Heart left ventricle (tissue), 16 donors: ENCODE measurements at regions not wholly inside any gene's neighbourhood (a gene's known extent, or its start where the extent isn't known, plus 50 kb on each side); places are given as distances from the start of the nearest gene placed in this dataset.

ENCODE experiments used
- ATAC-seq, 4 donors: fragments of 200-7000 bp; cut with Tn5 transposase; one replicate each; pipeline ENCODE4 v1.9.1; 2020 to 2022; ENCODE audit warnings: moderate library complexity in 4 of 4, mild to moderate bottlenecking in 3 of 4, moderate number of reproducible peaks in 1 of 4
- DNase-seq, 5 donors: peaks; one replicate each; pipeline ENCODE4 v3.0.0-alpha.2; 2020
- H3K27ac ChIP-seq, 12 donors: fragments of 200-600 bp; sonication (generic) in 4 of 12; one replicate each; pipeline versions ENCODE4 v1.5.0 to v1.8.0; 2016 to 2022; ENCODE audit warnings: mild to moderate bottlenecking in 2 of 12
- H3K27me3 ChIP-seq, 9 donors: fragments of 200-600 bp; sonication (generic) in 2 of 9; one replicate each; pipeline versions ENCODE4 v1.5.1 to v1.8.0; 2016 to 2022; ENCODE audit warnings: mild to moderate bottlenecking in 3 of 9
- H3K36me3 ChIP-seq, 9 donors: fragments of 200-600 bp; sonication (generic) in 2 of 9; one replicate each; pipeline versions ENCODE4 v1.5.0 to v1.8.0; 2018 to 2022; ENCODE audit warnings: mild to moderate bottlenecking in 2 of 9
- H3K4me1 ChIP-seq, 12 donors: fragments of 200-600 bp; sonication (generic) in 4 of 12; one replicate each; pipeline versions ENCODE4 v1.5.0 to v1.8.0; 2016 to 2022; ENCODE audit warnings: mild to moderate bottlenecking in 3 of 12
- H3K4me3 ChIP-seq, 12 donors: fragments of 200-600 bp; sonication (generic) in 4 of 12; one replicate each; pipeline versions ENCODE4 v1.5.0 to v1.8.0; 2017 to 2022; ENCODE audit warnings: mild to moderate bottlenecking in 9 of 12, moderate library complexity in 4 of 12
- H3K9me3 ChIP-seq, 12 donors: fragments of 200-600 bp; sonication (generic) in 4 of 12; one replicate each; pipeline versions ENCODE4 v1.5.0 to v1.8.0; 2016 to 2022; ENCODE audit warnings: mild to moderate bottlenecking in 1 of 12
- POLR2A ChIP-seq, 2 donors: fragments of 450-650 bp; IDR thresholded peaks; one replicate each; pipeline ENCODE4 v1.6.1; 2017; ENCODE audit warnings: antibody characterized with exemption in 2 of 2, mild to moderate bottlenecking in 2 of 2, moderate library complexity in 2 of 2
- WGBS, 4 donors: extraction: QIAGEN DNeasy Blood & Tissue Kit in 2 of 4; methylation state at CpG; one replicate each; pipeline versions ENCODE4 v1.1.5 to v1.1.7; 2013 to 2018; 5-methylcytosine and 5-hydroxymethylcytosine counted together
- intact Hi-C, 10 donors: fragments of 100-400 bp; cut with DNase I; formaldehyde crosslinking; loops; one replicate each; pipeline versions ENCODE4 v1.11.1 to v1.14.2; 2022
- TF ChIP-seq, protein P1 (sequence below), 12 donors: fragments of 200-600 bp; sonication (generic) in 4 of 12; IDR thresholded peaks; one replicate each; pipeline versions ENCODE4 v1.5.0 to v1.8.0; 2018 to 2022; ENCODE audit warnings: antibody characterized with exemption in 12 of 12, mild to moderate bottlenecking in 5 of 12
- donor health status: ischemic (EF 13 %, LVEDD 7.1; RV severe dilation, severe dysfunction).
- donor health status: healthy with polysubstance abuse.
- donor health status: DM: no; HTN: yes; CAD: no.
- donor health status: DM: no; HTN: no; CAD: no.
- donor health status: ischemic (EF 25% LVEDD 6.9; RV normal size, moderate dysfunction).
- donor health status: ischemic (EF 25% LVEDD 5.7; RV mildly dilated, moderate dysfunction).
- donor health status: healthy.
- donor health status: DM: yes; HTN: yes; CAD: no.
- donor health status: ischemic (EF 35%, LVEDD 5.7; RV mildly dilated, moderate dysfunction).
- donor health status: nonischemic (EF 11% LVEDD 7.7; RV severe dilation, severe dysfunction).
- donor health status: DM: yes; HTN: yes; CAD: no.
- donor health status: PGD.
- donor health status: ischemic (EF 29% LVEDD 5.4; RV normal size, mild dysfunction).
- donor health status: nonischemic (EF 23%, LVEDD 6.1; RV moderate dilation, normal function).

DNA sequence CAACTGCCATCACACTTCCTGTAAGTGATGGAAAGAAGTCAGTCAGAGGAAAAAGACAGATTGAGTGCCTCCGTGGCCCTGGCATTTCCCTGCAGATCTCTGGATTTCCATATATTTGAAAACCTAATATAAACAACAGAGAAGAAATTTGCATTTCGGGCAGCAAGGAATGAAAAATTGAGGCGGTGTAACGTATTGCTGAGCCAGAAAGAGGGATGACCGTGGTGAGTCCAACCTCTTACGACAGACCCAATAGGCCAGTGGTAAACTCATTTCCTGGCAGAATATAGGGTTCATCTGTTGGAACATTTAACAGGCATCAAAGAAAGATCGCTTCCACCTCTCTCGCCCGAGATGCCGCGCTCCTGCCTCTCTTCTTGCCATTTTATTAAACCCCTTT is 336.5 kb downstream of the MIAT start:
- H3K9me3 ChIP-seq = no peaks in the 10 kb centered on the region
- TF ChIP-seq, protein P1, sequence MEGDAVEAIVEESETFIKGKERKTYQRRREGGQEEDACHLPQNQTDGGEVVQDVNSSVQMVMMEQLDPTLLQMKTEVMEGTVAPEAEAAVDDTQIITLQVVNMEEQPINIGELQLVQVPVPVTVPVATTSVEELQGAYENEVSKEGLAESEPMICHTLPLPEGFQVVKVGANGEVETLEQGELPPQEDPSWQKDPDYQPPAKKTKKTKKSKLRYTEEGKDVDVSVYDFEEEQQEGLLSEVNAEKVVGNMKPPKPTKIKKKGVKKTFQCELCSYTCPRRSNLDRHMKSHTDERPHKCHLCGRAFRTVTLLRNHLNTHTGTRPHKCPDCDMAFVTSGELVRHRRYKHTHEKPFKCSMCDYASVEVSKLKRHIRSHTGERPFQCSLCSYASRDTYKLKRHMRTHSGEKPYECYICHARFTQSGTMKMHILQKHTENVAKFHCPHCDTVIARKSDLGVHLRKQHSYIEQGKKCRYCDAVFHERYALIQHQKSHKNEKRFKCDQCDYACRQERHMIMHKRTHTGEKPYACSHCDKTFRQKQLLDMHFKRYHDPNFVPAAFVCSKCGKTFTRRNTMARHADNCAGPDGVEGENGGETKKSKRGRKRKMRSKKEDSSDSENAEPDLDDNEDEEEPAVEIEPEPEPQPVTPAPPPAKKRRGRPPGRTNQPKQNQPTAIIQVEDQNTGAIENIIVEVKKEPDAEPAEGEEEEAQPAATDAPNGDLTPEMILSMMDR (IDR thresholded peaks at IDR 0.05) = no peak
- TF ChIP-seq POLR2A (IDR thresholded peaks at IDR 0.05) = no peak
- H3K4me1 ChIP-seq = no peaks in the 10 kb centered on the region
- no peak overlapping the region for H3K27ac ChIP-seq
- intact Hi-C loops = no loop called here
- ATAC-seq = no peak
- no peaks in the 10 kb centered on the region for H3K36me3 ChIP-seq
- no peak overlapping the region for H3K4me3 ChIP-seq
- DNase-seq = no peak
- WGBS, 4 donors = 82 to 84% (median 83%) methylated on average over 11 of the region's 11 CpGs
- peaks cover 0 to 2% (median 0%) of the 10 kb centered on the region in 9 donors for H3K27me3 ChIP-seq

DNA sequence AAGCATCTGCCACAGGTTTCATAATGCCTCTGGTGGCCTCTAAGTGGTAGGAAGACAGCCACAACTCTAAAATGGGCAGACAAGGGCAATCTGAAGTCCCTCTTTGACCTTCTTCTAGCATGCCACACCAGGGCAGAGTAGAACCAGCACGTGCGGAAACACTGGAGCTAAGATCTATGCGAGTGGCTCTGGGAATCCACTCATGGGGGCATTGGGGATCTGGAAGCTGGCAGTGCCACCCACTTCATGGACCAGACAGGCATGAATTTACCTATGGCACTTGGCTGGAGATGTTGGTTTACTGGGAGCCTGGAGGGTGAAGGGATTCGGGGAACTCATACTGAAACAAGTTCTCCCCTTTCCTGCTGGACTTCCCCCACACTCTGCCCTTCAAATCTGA is 337.4 kb downstream of the MIAT start:
- Histone ChIP-seq H3K27ac (no peak overlapping the region), H3K36me3 (no peaks in the 10 kb centered on the region), H3K4me1 (no peaks in the 10 kb centered on the region), H3K9me3 (no peaks in the 10 kb centered on the region), H3K4me3 (no peak overlapping the region), H3K27me3 (peaks cover 0 to 2% (median 0%) of the 10 kb centered on the region in 9 donors)
- ATAC-seq (no peak), DNase-seq (no peak)
- intact Hi-C loops = no loop called here
- 82 to 91% (median 90%) methylated on average over 4 of the region's 4 CpGs for WGBS, 4 donors
- TF ChIP-seq POLR2A (IDR thresholded peaks at IDR 0.05) = no peak
- TF ChIP-seq, protein P1 (IDR thresholded peaks at IDR 0.05) = no peak

DNA sequence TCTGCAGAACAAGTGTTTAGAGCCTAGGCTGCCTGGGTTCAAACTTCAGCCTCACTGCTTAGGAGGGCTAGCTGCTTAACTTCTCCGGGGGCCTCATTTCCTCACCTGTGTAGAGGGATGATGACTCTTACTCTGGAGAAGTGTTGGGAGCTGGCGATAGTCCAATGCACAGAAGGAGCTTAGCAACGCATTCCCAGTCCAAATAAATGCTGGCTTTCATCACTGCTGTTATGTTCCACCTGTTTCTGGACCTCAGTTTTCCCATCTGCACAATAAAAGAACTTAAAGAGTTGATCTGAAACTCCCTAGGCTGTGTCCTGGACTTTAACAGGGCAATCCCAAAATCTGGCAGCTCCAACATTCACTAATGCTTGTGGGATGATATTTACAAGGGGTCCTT is 337.8 kb downstream of the MIAT start:
- peaks cover 0 to 2% (median 0%) of the 10 kb centered on the region in 9 donors for H3K27me3 ChIP-seq
- TF ChIP-seq, protein P1 (IDR thresholded peaks at IDR 0.05) = no peak
- no peak for TF ChIP-seq POLR2A (IDR thresholded peaks at IDR 0.05)
- no peak overlapping the region for H3K27ac ChIP-seq
- H3K36me3 ChIP-seq = no peaks in the 10 kb centered on the region
- no peaks in the 10 kb centered on the region for H3K4me1 ChIP-seq
- ATAC-seq (no peak), DNase-seq (no peak)
- 43 to 60% (median 45%) methylated on average over 2 to 3 of the region's 3 CpGs for WGBS, 4 donors
- H3K9me3 ChIP-seq = no peaks in the 10 kb centered on the region
- intact Hi-C loops = no loop called here
- H3K4me3 ChIP-seq = no peak overlapping the region

DNA sequence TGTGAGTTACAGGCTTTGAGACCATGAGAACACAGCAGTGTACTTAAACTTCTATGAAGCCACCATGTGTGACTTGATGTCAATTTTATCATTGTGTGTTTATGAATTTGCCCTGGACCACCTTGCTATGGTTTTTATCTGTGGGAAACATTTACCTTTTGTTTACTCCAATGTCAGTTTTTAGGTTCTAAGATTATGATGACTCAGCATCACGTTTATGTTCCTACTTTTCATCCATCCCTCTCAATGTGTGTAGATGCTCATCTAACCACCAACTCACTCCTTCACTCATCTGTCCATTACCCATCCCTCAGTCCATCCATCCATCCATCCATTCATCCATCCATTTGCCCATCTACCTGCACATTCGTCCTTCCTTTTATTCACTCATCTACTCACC is 338.8 kb downstream of the MIAT start:
- H3K4me1 ChIP-seq = no peaks in the 10 kb centered on the region
- peaks cover 0 to 2% (median 0%) of the 10 kb centered on the region in 9 donors for H3K27me3 ChIP-seq
- TF ChIP-seq, protein P1 (IDR thresholded peaks at IDR 0.05) = no peak
- no peak for TF ChIP-seq POLR2A (IDR thresholded peaks at IDR 0.05)
- H3K9me3 ChIP-seq = no peaks in the 10 kb centered on the region
- H3K4me3 ChIP-seq = no peak overlapping the region
- DNase-seq (no peak), ATAC-seq (no peak)
- WGBS, 4 donors = 75 to 76% (median 76%) methylated on average over 2 of the region's 2 CpGs
- no peaks in the 10 kb centered on the region for H3K36me3 ChIP-seq
- no peak overlapping the region for H3K27ac ChIP-seq
- intact Hi-C loops = no loop called here
